B cell (primary cell): ENCODE measurements at regions not wholly inside any gene's neighbourhood (a gene's known extent, or its start where the extent isn't known, plus 50 kb on each side); places are given as distances from the start of the nearest gene placed in this dataset.

Experiments used
- ATAC-seq: fragments of 200-7000 bp; cut with Tn5 transposase; one replicate; pipeline ENCODE4 v1.10.0; 2021; ENCODE audit warnings: low read depth, mild to moderate bottlenecking, moderate number of reproducible peaks, moderate library complexity
- CTCF ChIA-PET: fragments of 350-600 bp; sonication (Branson Sonifier 250); formaldehyde crosslinking; loops from one replicate; lab custom pipeline; 2021; ENCODE audit warnings: antibody characterized with exemption, inconsistent platforms; lab: Charles Lee
- POLR2A ChIA-PET: fragments of 350-600 bp; sonication (Branson Sonifier 250); formaldehyde crosslinking; loops from one replicate; lab custom pipeline; 2021; ENCODE audit warnings: antibody characterized with exemption; lab: Charles Lee
- DNase-seq: peaks from one replicate; pipeline ENCODE4 v3.0.0; 2013
- H2AFZ ChIP-seq: 2 replicates; pipeline ENCODE4 v1.6.1; 2012; ENCODE audit warnings: mild to moderate bottlenecking, low read depth, low read length; ENCODE audit not compliant: insufficient read depth, poor library complexity, severe bottlenecking
- H3K27ac ChIP-seq, 2 donors: 1 replicate in 1 of 2; 2 replicates in 1 of 2; pipeline ENCODE4 v1.5.1; 2012 to 2013; ENCODE audit warnings: low read length in 2 of 2, mild to moderate bottlenecking in 2 of 2, moderate library complexity in 1 of 2
- H3K27me3 ChIP-seq, 4 experiments: fragments of 200-600 bp in 1 of 4; sonication (generic) in 1 of 4; replicated peaks in 1 of 4; 1 replicate in 2 of 4; 2 replicates in 2 of 4; pipeline versions ENCODE4 v1.6.1 to v1.7.0; 2013 to 2016; ENCODE audit warnings: low read length in 3 of 4, mild to moderate bottlenecking in 2 of 4, mixed read lengths in 1 of 4, moderate library complexity in 1 of 4; ENCODE audit not compliant: insufficient read depth in 4 of 4, control insufficient read depth in 3 of 4; ENCODE audit errors: control extremely low read depth in 1 of 4
- H3K36me3 ChIP-seq, 2 experiments: replicated peaks in 1 of 2; 1 replicate in 1 of 2; 2 replicates in 1 of 2; pipeline versions ENCODE4 v1.6.1 to v1.7.1; 2013; ENCODE audit warnings: low read length in 1 of 2; ENCODE audit not compliant: insufficient read depth in 2 of 2, control insufficient read depth in 1 of 2; ENCODE audit errors: control extremely low read depth in 1 of 2, extremely low read depth in 1 of 2
- H3K4me1 ChIP-seq, 2 donors: fragments of 200-600 bp in 1 of 2; sonication (generic) in 1 of 2; 1 replicate in 1 of 2; 2 replicates in 1 of 2; pipeline versions ENCODE4 v1.5.1 to v1.6.1; 2013 to 2017; ENCODE audit warnings: low read length in 2 of 2; ENCODE audit not compliant: control insufficient read depth in 2 of 2, insufficient read depth in 2 of 2
- H3K4me2 ChIP-seq: replicated peaks from 2 replicates; pipeline ENCODE3; 2012; ENCODE audit warnings: mild to moderate bottlenecking, low read depth, low read length; ENCODE audit not compliant: poor library complexity, severe bottlenecking
- H3K4me3 ChIP-seq, 5 experiments: fragments of 200-600 bp in 1 of 5; sonication (generic) in 1 of 5; 1 replicate in 3 of 5; 2 replicates in 2 of 5; pipeline versions ENCODE4 v1.5.1 to v1.7.0; 2011 to 2016; ENCODE audit warnings: low read length in 4 of 5, mild to moderate bottlenecking in 4 of 5, low read depth in 2 of 5, control low read depth in 1 of 5, moderate library complexity in 1 of 5; ENCODE audit not compliant: insufficient read depth in 1 of 5; ENCODE audit errors: control extremely low read depth in 1 of 5, extremely low read depth in 1 of 5
- H3K79me2 ChIP-seq: fragments of 200-600 bp; sonication (generic); one replicate; pipeline ENCODE4 v1.6.0; 2016; ENCODE audit warnings: low read length; ENCODE audit not compliant: control insufficient read depth, insufficient read depth
- H3K9ac ChIP-seq: fragments of 200-600 bp; sonication (generic); 2 replicates; pipeline ENCODE4 v1.6.1; 2017; ENCODE audit warnings: mild to moderate bottlenecking, low read length, moderate library complexity
- H3K9me3 ChIP-seq, 3 donors: one replicate each; pipeline versions ENCODE4 v1.6.1 to v1.7.1; 2013; ENCODE audit warnings: low read length in 2 of 3; ENCODE audit not compliant: control insufficient read depth in 2 of 3, insufficient read depth in 1 of 3; ENCODE audit errors: control extremely low read depth in 1 of 3
- H4K20me1 ChIP-seq: 2 replicates; pipeline ENCODE4 v1.6.0; 2012; ENCODE audit warnings: mild to moderate bottlenecking, low read length; ENCODE audit not compliant: insufficient read depth, control insufficient read depth, poor library complexity, severe bottlenecking
- H3K27ac Mint-ChIP-seq: one replicate; pipeline ENCODE4 v1.8.0; 2021; ENCODE audit warnings: mixed read lengths
- H3K27me3 Mint-ChIP-seq: one replicate; pipeline ENCODE4 v1.8.0; 2021; ENCODE audit warnings: mixed read lengths
- H3K4me1 Mint-ChIP-seq: one replicate; pipeline ENCODE4 v1.8.0; 2021; ENCODE audit warnings: mixed read lengths
- H3K4me3 Mint-ChIP-seq: one replicate; pipeline ENCODE4 v1.8.0; 2021; ENCODE audit warnings: mixed read lengths
- H3K9me3 Mint-ChIP-seq: one replicate; pipeline ENCODE4 v1.8.0; 2022; ENCODE audit warnings: mixed read lengths; ENCODE audit not compliant: insufficient read depth
- EZH2 ChIP-seq: IDR thresholded peaks from 2 replicates; pipeline ENCODE4 v1.6.1; 2012; ENCODE audit warnings: borderline replicate concordance, low read depth, mild to moderate bottlenecking, moderate library complexity, low read length; ENCODE audit not compliant: insufficient read depth, poor library complexity, severe bottlenecking
- WGBS: methylation state at CpG from one replicate; pipeline ENCODE4 v1.1.5; 2013; ENCODE audit warnings: missing lambda C conversion rate; ENCODE audit not compliant: insufficient coverage; 5-methylcytosine and 5-hydroxymethylcytosine counted together
- intact Hi-C: fragments of 100-400 bp; cut with micrococcal nuclease; formaldehyde crosslinking; loops from one replicate; pipeline ENCODE4 v1.10.0; 2022
- TF ChIP-seq, protein P1 (sequence below): fragments of 200-600 bp; IDR thresholded peaks from one replicate; pipeline ENCODE4 v1.8.0; 2022; ENCODE audit warnings: antibody characterized with exemption, mild to moderate bottlenecking

DNA sequence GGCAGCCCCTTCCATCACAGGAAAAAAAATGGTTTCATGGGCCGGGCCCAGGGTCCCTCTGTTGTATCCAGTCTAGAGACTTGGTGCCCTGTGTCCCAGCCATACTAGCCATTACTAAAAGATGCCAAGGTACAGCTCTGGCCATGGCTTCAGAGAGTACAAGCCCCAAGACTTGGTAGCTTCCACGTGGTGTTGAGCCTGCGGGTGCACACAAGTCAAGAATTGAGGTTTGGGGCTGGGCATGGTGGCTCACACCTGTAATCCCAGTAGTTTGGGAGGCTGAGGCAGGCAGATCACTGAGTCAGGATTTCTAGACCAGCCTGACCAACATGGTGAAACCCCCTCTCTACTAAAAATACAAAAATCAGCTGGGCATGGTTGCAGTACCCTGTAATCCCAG, 214.3 kb downstream of the LIG4 start:
- ChIA-PET POLR2A (no interaction called here), CTCF (no interaction called here)
- no peak overlapping the region for H2AFZ ChIP-seq
- H3K27me3 Mint-ChIP-seq = no peaks in the 10 kb centered on the region
- no peak for ATAC-seq
- TF ChIP-seq, protein P1, sequence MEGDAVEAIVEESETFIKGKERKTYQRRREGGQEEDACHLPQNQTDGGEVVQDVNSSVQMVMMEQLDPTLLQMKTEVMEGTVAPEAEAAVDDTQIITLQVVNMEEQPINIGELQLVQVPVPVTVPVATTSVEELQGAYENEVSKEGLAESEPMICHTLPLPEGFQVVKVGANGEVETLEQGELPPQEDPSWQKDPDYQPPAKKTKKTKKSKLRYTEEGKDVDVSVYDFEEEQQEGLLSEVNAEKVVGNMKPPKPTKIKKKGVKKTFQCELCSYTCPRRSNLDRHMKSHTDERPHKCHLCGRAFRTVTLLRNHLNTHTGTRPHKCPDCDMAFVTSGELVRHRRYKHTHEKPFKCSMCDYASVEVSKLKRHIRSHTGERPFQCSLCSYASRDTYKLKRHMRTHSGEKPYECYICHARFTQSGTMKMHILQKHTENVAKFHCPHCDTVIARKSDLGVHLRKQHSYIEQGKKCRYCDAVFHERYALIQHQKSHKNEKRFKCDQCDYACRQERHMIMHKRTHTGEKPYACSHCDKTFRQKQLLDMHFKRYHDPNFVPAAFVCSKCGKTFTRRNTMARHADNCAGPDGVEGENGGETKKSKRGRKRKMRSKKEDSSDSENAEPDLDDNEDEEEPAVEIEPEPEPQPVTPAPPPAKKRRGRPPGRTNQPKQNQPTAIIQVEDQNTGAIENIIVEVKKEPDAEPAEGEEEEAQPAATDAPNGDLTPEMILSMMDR = no peak
- no peak for TF ChIP-seq EZH2
- H3K27me3 ChIP-seq = no peaks in the 10 kb centered on the region
- H3K9ac ChIP-seq = no peak overlapping the region
- H3K4me3 ChIP-seq = no peak overlapping the region
- H3K4me1 ChIP-seq = no peaks in the 10 kb centered on the region
- no peak overlapping the region for H3K27ac Mint-ChIP-seq
- peaks cover 2% of the 10 kb centered on the region for H3K9me3 Mint-ChIP-seq
- DNase-seq = no peak
- H3K4me1 Mint-ChIP-seq = no peaks in the 10 kb centered on the region
- H3K79me2 ChIP-seq = no peaks in the 10 kb centered on the region
- peaks cover 0 to 12% (median 0%) of the 10 kb centered on the region in 3 donors for H3K9me3 ChIP-seq
- H3K4me2 ChIP-seq = no peak overlapping the region
- H3K36me3 ChIP-seq = no peaks in the 10 kb centered on the region
- H3K27ac ChIP-seq = no peak overlapping the region
- no peak overlapping the region for H3K4me3 Mint-ChIP-seq
- 77% methylated on average over 3 of the region's 3 CpGs for WGBS
- intact Hi-C loops = no loop called here
- H4K20me1 ChIP-seq = no peaks in the 10 kb centered on the region

- no peaks in the 10 kb centered on the region for H3K27me3 Mint-ChIP-seq
- no peak overlapping the region for H3K27ac Mint-ChIP-seq
- H3K4me3 Mint-ChIP-seq = no peak overlapping the region
- Histone ChIP-seq H3K4me1 (no peaks in the 10 kb centered on the region), H3K9me3 (peaks cover 0 to 12% (median 0%) of the 10 kb centered on the region in 3 donors), H3K36me3 (no peaks in the 10 kb centered on the region), H3K9ac (no peak overlapping the region), H3K79me2 (no peaks in the 10 kb centered on the region), H3K4me3 (no peak overlapping the region), H4K20me1 (no peaks in the 10 kb centered on the region), H2AFZ (no peak overlapping the region), H3K27me3 (no peaks in the 10 kb centered on the region), H3K4me2 (no peak overlapping the region), H3K27ac (no peak overlapping the region)
- H3K9me3 Mint-ChIP-seq = peaks cover 10% of the 10 kb centered on the region
- no peak for DNase-seq
- ChIA-PET POLR2A (no interaction called here), CTCF (no interaction called here)
- no peak for TF ChIP-seq EZH2
- TF ChIP-seq, protein P1 = no peak
- intact Hi-C loops = no loop called here
- ATAC-seq = no peak
- H3K4me1 Mint-ChIP-seq = no peaks in the 10 kb centered on the region
- 95% methylated on average over 2 of the region's 3 CpGs for WGBS
These were observed 215.6 kb downstream of the LIG4 start for GRCh38 chr13:107999751-108000150.
